ENCODE measurements at regions not wholly inside any gene's neighbourhood (a gene's known extent, or its start where the extent isn't known, plus 50 kb on each side); places are given as distances from the start of the nearest gene placed in this dataset.

DNA sequence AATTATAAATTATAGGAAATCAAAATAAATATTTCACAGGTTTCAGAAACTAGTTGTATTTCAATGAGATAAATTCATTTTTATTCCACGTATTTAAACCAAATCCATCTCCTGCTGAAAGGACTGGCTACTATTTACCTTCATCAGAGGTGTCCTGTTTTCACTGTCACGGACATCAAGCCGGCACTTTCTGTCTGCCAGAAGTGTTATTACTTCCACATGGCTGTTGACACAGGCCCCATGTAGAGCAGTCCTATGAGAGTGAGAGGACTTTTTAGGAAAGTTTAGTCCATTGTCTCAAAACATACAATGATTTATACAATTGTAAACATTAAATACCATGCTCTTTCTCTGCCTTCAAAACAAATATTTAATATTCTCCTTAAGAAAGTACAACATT lies 100.4 kb upstream of the ACBD5 start:
- no peak for TF ChIP-seq PML (IDR thresholded peaks at IDR 0.05; ENCODE audit: low read length)
- no peak for TF ChIP-seq POLR2AphosphoS5 (IDR thresholded peaks at IDR 0.05; ENCODE audit: low read length)
- TF ChIP-seq, protein P1, sequence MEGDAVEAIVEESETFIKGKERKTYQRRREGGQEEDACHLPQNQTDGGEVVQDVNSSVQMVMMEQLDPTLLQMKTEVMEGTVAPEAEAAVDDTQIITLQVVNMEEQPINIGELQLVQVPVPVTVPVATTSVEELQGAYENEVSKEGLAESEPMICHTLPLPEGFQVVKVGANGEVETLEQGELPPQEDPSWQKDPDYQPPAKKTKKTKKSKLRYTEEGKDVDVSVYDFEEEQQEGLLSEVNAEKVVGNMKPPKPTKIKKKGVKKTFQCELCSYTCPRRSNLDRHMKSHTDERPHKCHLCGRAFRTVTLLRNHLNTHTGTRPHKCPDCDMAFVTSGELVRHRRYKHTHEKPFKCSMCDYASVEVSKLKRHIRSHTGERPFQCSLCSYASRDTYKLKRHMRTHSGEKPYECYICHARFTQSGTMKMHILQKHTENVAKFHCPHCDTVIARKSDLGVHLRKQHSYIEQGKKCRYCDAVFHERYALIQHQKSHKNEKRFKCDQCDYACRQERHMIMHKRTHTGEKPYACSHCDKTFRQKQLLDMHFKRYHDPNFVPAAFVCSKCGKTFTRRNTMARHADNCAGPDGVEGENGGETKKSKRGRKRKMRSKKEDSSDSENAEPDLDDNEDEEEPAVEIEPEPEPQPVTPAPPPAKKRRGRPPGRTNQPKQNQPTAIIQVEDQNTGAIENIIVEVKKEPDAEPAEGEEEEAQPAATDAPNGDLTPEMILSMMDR (IDR thresholded peaks at IDR 0.05 in 2 of 3, conservative IDR thresholded peaks at IDR 0.05 in 1 of 3; ENCODE audit: control insufficient read depth in 2 of 3, extremely low read depth in 1 of 3, insufficient read depth in 1 of 3, low read depth in 3 of 3, low read length in 3 of 3), result no peak
- no peak for TF ChIP-seq CEBPB (IDR thresholded peaks at IDR 0.05; ENCODE audit: borderline replicate concordance in 1 of 2, low read depth in 2 of 2, low read length in 2 of 2)
- no peak for TF ChIP-seq POLR2A (IDR thresholded peaks at IDR 0.05; ENCODE audit: low read depth, low read length)
- no peak for TF ChIP-seq DPF2 (IDR thresholded peaks at IDR 0.05)
- TF ChIP-seq CHD2 (IDR thresholded peaks at IDR 0.05; ENCODE audit: borderline replicate concordance, low read depth, low read length), result no peak
- TF ChIP-seq MXI1 (IDR thresholded peaks at IDR 0.05; ENCODE audit: low read depth, low read length), result no peak
- TF ChIP-seq EGR1 (IDR thresholded peaks at IDR 0.05; ENCODE audit: borderline replicate concordance in 1 of 2, low read depth in 2 of 2, low read length in 2 of 2), result no peak
- no peak for TF ChIP-seq POLR2AphosphoS2 (IDR thresholded peaks at IDR 0.05; ENCODE audit: low read depth, low read length)
- no peak for TF ChIP-seq RAD21 (IDR thresholded peaks at IDR 0.05; ENCODE audit: insufficient read depth, low read depth, low read length)
- no peak for TF ChIP-seq TBL1XR1 (IDR thresholded peaks at IDR 0.05; ENCODE audit: low read depth, low read length)
- no peak for TF ChIP-seq GABPA (IDR thresholded peaks at IDR 0.05; ENCODE audit: low read depth)
